ENCODE measurements at regions not wholly inside any gene's neighbourhood (a gene's known extent, or its start where the extent isn't known, plus 50 kb on each side); places are given as distances from the start of the nearest gene placed in this dataset.

DNA sequence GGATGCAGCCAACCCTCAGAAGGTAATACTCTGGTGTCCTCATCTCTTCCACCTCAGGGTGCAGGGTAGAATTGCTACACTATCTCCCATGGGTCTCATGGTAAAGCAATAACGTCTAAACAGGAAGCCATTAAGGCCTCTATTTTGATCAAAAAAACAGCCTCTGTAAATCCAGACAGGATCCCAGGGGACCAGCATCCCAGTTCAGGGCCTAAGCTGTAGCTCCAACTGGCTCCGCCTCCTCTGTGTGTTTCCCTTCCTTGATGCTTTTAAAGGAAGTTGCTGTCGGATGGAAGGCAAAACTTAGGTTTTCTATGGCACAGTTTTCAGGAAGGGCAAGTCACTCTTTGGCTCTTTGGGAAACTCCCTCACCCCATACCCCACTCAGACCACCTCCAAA is 222.0 kb downstream of the MAFB start:
- intact Hi-C loops (cut with DNase I) = no loop called here
- Histone ChIP-seq H3K4me3 (ENCODE audit: low read length in 3 of 3) (no peak overlapping the region), H3K9ac (ENCODE audit: low read length in 3 of 3) (no peak overlapping the region), H3K27me3 (ENCODE audit: control insufficient read depth, insufficient read depth, low read length) (no peaks in the 10 kb centered on the region), H3K9me3 (ENCODE audit: control insufficient read depth in 2 of 3, insufficient read depth in 1 of 3, low read length in 3 of 3) (no peaks in the 10 kb centered on the region), H3K27ac (ENCODE audit: low read depth in 2 of 2, low read length in 2 of 2) (no peak overlapping the region), H3K36me3 (ENCODE audit: control insufficient read depth in 2 of 3, insufficient read depth in 3 of 3, low read length in 3 of 3) (no peaks in the 10 kb centered on the region), H3K4me1 (ENCODE audit: control insufficient read depth in 2 of 3, insufficient read depth in 2 of 3, low read depth in 1 of 3, low read length in 3 of 3) (no peaks in the 10 kb centered on the region)
- TF ChIP-seq, protein P1, sequence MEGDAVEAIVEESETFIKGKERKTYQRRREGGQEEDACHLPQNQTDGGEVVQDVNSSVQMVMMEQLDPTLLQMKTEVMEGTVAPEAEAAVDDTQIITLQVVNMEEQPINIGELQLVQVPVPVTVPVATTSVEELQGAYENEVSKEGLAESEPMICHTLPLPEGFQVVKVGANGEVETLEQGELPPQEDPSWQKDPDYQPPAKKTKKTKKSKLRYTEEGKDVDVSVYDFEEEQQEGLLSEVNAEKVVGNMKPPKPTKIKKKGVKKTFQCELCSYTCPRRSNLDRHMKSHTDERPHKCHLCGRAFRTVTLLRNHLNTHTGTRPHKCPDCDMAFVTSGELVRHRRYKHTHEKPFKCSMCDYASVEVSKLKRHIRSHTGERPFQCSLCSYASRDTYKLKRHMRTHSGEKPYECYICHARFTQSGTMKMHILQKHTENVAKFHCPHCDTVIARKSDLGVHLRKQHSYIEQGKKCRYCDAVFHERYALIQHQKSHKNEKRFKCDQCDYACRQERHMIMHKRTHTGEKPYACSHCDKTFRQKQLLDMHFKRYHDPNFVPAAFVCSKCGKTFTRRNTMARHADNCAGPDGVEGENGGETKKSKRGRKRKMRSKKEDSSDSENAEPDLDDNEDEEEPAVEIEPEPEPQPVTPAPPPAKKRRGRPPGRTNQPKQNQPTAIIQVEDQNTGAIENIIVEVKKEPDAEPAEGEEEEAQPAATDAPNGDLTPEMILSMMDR (IDR thresholded peaks at IDR 0.05; ENCODE audit: borderline replicate concordance, extremely low read depth, insufficient read depth) = no peak
- no peak for FAIRE-seq
- no peak for DNase-seq

DNA sequence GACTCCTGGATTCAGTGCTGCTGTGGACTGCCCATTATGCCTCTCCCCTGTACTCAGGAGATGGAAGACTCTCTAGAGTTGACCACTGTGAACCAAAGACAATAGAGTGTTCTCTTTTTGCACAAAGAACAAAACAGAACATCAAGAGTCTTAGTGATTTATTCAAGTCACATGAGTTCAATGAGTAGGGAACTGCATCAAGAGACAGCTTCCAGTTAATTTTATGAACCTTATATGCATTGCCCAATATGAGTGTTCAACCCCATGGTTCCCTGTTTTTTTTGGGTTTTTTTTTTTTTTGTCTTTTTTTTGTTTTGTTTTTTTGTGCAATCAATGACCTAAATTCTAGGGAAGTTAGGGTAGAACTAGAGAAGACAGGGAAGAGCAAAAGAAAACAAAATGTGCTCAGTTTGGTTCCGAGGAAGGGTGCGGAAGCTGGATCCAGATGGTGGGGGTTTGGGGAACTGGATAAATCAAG is 224.3 kb downstream of the MAFB start:
- DNase-seq = no peak
- H3K27me3 ChIP-seq (ENCODE audit: control insufficient read depth, insufficient read depth, low read length) = no peaks in the 10 kb centered on the region
- no peak overlapping the region for H3K4me3 ChIP-seq (ENCODE audit: low read length in 3 of 3)
- intact Hi-C loops (cut with DNase I) = no loop called here
- no peaks in the 10 kb centered on the region for H3K4me1 ChIP-seq (ENCODE audit: control insufficient read depth in 2 of 3, insufficient read depth in 2 of 3, low read depth in 1 of 3, low read length in 3 of 3)
- H3K9me3 ChIP-seq (ENCODE audit: control insufficient read depth in 2 of 3, insufficient read depth in 1 of 3, low read length in 3 of 3) = no peaks in the 10 kb centered on the region
- no peak for FAIRE-seq
- TF ChIP-seq, protein P1 (IDR thresholded peaks at IDR 0.05; ENCODE audit: borderline replicate concordance, extremely low read depth, insufficient read depth) = no peak
- no peak overlapping the region for H3K27ac ChIP-seq (ENCODE audit: low read depth in 2 of 2, low read length in 2 of 2)
- H3K36me3 ChIP-seq (ENCODE audit: control insufficient read depth in 2 of 3, insufficient read depth in 3 of 3, low read length in 3 of 3) = no peaks in the 10 kb centered on the region
- H3K9ac ChIP-seq (ENCODE audit: low read length in 3 of 3) = no peak overlapping the region

DNA sequence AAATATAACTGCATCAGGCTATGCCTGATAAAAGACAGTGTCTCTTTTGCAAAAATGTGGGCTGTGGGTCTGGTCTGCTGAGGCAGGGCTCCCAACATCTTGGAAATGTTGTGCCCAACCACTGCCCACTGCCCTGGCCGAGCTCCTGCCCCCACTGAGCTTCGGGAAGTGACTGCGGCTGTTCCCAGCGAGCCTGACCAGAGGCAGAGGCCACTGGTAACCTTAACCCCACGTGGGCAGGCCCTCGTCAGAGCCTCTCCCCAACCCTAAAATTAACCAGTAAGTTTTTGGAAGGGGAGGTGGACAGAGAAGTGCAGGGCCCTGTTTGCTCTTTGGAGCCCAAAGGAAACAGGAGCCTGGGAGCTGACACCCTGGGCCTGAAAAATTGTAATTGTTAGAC is 225.9 kb downstream of the MAFB start:
- DNase-seq (no peak), FAIRE-seq (no peak)
- Histone ChIP-seq H3K27me3 (ENCODE audit: control insufficient read depth, insufficient read depth, low read length) (no peaks in the 10 kb centered on the region), H3K27ac (ENCODE audit: low read depth in 2 of 2, low read length in 2 of 2) (no peak overlapping the region), H3K36me3 (ENCODE audit: control insufficient read depth in 2 of 3, insufficient read depth in 3 of 3, low read length in 3 of 3) (no peaks in the 10 kb centered on the region), H3K9me3 (ENCODE audit: control insufficient read depth in 2 of 3, insufficient read depth in 1 of 3, low read length in 3 of 3) (no peaks in the 10 kb centered on the region), H3K4me3 (ENCODE audit: low read length in 3 of 3) (no peak overlapping the region), H3K9ac (ENCODE audit: low read length in 3 of 3) (no peak overlapping the region), H3K4me1 (ENCODE audit: control insufficient read depth in 2 of 3, insufficient read depth in 2 of 3, low read depth in 1 of 3, low read length in 3 of 3) (no peaks in the 10 kb centered on the region)
- TF ChIP-seq, protein P1 (IDR thresholded peaks at IDR 0.05; ENCODE audit: borderline replicate concordance, extremely low read depth, insufficient read depth) = no peak
- intact Hi-C loops (cut with DNase I) = no loop called here

DNA sequence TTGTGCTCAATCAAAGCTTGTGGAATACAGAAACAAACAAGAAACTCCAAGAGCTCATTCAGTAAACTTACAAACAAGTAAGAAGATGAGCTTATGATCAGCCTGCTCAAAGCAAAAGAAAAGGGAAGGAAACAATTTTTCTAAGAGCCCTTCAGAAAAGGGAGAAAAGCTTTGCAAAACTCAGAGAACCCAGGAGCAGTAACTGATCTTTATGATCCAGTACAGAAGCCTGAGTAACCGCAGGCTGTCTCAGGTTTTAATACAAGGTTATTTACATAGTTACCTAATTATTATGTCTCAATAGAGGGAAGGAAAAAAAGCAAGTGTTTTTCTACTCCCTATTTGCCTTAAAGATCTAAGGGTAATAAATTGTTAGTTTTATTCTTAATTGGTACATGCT is 226.5 kb downstream of the MAFB start:
- Histone ChIP-seq H3K9me3 (ENCODE audit: control insufficient read depth in 2 of 3, insufficient read depth in 1 of 3, low read length in 3 of 3) (no peaks in the 10 kb centered on the region), H3K27me3 (ENCODE audit: control insufficient read depth, insufficient read depth, low read length) (no peaks in the 10 kb centered on the region), H3K9ac (ENCODE audit: low read length in 3 of 3) (no peak overlapping the region), H3K27ac (ENCODE audit: low read depth in 2 of 2, low read length in 2 of 2) (no peak overlapping the region), H3K4me1 (ENCODE audit: control insufficient read depth in 2 of 3, insufficient read depth in 2 of 3, low read depth in 1 of 3, low read length in 3 of 3) (no peaks in the 10 kb centered on the region), H3K36me3 (ENCODE audit: control insufficient read depth in 2 of 3, insufficient read depth in 3 of 3, low read length in 3 of 3) (no peaks in the 10 kb centered on the region), H3K4me3 (ENCODE audit: low read length in 3 of 3) (no peak overlapping the region)
- FAIRE-seq (no peak), DNase-seq (no peak)
- TF ChIP-seq, protein P1 (IDR thresholded peaks at IDR 0.05; ENCODE audit: borderline replicate concordance, extremely low read depth, insufficient read depth) = no peak
- intact Hi-C loops (cut with DNase I) = no loop called here

Measured in kidney (tissue), 13 donors.